ENCODE measurements at regions not wholly inside any gene's neighbourhood (a gene's known extent, or its start where the extent isn't known, plus 50 kb on each side); places are given as distances from the start of the nearest gene placed in this dataset.
"Not testable (repeated sequence)": the region's sequence is repeated elsewhere in the genome, so short reads cannot be mapped to it uniquely, and the experiment has no call there.

DNA sequence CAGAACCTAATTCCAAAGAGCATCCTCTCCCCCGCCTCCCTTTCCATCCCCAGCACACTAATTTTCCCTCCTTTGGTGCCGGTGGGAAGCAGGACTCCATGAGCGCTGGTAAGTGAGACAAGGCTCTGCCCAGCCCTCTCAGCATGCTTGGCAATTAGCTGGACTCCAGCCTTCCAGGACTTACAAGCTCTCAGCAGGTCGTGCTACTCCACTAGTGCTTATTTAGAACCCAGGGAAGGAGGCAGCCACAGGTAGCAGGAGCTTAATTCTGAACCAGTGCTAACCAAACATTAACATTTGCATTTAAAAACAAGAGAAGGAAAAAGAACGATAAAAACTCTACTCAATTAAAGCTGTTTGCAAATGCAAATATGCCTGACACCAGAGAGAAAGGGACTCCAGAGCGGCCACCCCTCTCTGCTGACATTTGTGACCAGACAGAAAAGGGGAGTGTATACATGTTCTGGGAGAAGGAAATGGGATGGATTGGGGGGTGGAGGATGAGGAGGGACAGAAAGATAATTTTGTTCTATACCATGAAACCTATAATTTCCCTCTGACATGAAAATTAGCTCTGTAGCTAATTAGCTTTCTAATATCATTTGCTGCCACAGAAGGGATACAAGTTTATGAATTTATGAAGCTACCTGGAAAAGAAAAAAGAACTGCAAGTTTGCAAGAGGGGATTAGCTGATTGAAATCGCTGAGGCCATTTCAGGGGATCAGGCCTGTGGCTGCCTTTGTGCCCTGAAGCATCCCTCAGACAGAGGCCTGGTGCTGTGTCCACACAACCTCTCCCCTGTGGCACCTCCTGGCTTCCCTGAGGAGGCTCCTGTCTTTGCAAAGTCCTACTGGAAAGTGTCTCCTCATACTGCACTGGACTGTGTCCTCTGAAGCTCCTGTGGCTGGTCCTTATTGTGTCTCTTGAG is 266.3 kb downstream of the SEC61B start:
- DNase-seq (ENCODE audit: low spot score) = no peak

DNA sequence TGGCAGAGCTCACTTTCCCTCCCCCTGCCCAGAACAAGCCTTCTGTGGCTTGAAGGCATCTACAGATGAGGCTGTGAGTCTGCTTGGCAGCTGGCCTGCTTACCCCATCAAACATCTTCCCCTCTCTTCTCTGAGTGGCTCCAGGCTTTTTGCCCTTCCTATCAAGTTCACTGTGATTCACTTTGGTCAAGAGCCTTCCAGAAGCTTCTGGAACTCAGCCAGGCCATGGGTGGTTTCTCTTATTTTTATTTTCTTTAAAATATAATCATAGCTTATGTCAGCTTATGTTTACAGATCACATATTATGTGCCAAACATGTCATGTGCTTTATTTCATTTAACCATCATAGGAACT is 267.0 kb downstream of the SEC61B start:
- no peak for DNase-seq (ENCODE audit: low spot score)

DNA sequence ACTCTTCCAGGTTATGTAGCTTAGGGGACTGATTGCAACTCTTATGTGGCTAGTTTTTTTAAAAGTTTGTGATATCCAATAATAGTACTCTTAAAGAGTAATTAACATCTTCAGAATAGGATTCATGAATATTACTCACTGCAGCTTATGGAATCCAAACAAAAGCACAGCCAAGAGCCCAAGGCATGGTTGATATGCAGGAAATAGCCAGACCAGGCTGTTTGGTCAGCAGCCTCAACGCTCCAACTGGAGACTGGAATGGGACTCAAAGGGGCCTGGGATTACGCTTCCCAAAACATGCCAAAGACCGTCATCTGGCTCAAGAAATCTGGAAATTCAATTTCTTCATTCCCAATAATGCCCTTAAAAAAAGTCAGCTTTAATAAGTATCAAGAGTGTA is 268.6 kb downstream of the SEC61B start:
- no peak for DNase-seq (ENCODE audit: low spot score)

DNA sequence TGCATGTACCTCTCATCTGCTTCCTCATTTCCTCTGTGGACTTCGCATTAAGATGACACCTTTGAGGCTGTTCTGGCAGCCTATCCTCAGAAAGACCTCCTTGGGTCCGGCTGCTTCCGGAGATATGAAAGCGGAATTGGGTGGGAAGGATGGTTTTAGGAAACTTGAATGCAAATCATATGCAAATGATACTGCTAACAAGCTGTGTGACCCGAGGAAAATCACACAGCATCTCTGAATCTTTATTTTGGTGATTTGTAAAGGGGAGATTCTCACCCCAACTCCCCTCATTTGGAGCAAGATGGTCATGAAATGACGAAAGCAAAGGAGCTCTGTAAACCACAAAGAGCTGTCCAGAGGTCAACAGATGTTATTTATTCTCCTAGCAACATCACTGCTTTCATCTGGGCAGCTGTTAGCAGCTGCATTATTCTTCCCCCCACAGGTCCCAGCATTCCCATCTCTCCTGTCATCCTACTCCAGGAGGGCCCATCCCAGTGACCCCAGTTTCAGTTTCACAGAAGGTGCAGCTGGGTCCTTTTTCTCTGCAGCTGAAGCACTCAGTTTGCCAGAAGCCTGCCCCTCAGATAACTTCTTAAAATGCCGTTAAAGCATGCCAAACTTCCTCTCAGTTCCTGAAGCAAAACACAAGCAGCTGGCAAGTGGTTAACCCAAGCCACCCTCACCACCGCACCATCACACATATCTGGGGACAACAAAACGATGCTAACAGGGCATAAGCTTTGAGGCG is 269.5 kb downstream of the SEC61B start:
- DNase-seq (ENCODE audit: low spot score) = no peak

DNA sequence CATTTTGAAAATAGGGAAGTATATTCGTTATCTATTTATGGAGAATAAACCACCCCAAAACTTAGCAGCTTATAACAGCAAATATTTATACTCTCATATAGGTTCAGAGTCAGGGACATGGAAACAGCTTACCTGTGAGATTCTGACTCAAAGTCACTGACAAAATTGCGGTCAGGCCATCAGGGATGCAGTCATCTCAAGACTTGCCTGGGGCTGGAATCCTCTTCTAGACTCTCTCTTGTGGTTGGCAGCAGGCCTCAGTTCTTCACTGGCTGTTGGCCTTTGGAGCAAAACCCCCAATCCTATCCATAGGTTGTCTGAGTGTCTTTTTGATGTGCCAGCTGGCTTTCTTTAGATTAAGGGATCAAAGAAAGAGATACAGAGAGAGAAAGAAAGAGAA is 275.6 kb downstream of the SEC61B start:
- DNase-seq (ENCODE audit: low spot score) = no peak

DNA sequence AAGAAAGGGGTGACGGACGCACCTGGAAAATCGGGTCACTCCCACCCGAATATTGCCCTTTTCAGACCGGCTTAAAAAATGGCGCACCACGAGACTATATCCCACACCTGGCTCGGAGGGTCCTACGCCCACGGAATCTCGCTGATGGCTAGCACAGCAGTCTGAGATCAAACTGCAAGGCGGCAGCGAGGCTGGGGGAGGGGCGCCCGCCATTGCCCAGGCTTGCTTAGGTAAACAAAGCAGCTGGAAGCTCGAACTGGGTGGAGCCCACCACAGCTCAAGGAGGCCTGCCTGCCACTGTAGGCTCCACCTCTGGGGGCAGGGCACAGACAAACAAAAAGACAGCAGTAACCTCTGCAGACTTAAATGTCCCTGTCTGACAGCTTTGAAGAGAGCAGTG is 276.9 kb downstream of the SEC61B start:
- not testable (repeated sequence) for DNase-seq (ENCODE audit: low spot score)

DNA sequence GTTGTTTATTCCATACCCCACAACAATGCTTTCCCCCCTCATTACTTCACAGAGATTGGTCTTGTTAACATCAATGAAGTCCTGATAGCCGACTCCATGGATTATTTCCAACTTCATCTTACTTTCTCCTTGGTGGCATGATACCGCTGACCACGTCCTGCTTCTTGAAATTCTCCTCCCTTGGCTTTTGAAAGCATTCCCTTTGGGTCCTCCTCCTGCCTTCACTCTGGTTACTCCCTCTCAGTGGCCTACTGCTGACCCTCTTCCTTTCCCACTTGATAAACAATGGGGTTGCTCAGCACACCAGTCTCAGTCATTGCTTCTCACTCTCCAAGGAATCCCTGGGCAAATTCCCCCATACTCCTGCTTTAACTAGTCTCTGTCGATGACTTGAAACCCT is 283.9 kb downstream of the SEC61B start:
- no peak for DNase-seq (ENCODE audit: low spot score)

DNA sequence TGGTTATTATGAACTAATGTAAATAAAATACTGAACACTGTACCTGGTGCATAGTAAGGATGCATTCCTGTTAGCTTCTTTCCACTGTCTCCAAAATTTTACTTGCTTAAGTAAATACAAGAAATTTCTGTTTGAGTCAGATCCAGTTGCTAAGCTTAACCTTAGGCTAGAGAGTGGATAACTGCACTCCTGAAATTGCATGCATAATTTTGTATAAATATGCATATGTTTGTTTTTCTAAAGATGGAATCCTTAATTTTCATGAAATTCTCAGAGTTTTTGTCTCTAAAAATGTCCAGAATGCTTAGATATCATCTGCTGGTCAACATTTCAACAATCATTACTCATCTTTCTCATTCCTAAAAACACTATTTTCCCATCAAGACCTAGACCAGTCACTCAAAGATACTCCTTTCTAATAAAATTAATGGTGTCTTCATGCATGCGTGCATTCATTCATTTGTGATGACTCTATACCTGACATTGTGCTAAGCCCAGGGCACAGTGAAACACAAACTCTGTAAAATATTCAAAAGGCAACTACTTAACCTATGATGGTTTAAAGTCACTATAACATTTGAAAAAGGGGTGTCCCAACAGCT is 284.8 kb downstream of the SEC61B start:
- no peak for DNase-seq (ENCODE audit: low spot score)

DNA sequence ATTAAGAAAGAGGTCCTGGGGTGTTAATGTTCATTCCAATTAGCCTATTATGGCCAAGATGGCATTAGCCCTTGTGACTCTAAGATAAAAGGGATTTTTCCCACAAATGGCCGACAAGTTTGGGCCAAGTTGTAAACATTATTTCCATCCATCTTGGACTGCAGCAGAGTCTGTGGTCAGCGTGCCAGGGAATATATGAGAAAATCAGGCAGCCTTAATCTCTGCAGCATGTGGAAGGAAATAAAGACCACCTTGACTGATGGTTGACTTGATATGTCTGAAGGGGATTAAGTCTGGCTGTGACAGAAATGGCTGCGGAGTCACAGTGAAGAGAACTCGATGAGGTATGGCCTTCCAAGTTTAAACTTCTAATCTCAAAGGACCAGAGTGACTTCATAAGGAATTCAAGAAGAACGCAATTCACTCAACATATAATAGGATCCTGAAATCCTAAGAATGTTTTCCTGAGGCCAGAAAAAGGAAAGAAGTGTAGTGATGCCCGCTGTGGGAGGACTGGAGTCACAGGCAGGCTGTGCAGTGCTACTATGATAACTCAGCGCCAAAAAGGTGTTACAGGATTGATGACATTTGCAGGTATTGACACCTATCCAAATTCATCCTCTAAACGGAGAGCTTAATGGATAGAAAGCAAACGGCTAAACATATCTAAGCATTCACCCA is 287.1 kb downstream of the SEC61B start:
- DNase-seq (ENCODE audit: low spot score) = no peak

DNA sequence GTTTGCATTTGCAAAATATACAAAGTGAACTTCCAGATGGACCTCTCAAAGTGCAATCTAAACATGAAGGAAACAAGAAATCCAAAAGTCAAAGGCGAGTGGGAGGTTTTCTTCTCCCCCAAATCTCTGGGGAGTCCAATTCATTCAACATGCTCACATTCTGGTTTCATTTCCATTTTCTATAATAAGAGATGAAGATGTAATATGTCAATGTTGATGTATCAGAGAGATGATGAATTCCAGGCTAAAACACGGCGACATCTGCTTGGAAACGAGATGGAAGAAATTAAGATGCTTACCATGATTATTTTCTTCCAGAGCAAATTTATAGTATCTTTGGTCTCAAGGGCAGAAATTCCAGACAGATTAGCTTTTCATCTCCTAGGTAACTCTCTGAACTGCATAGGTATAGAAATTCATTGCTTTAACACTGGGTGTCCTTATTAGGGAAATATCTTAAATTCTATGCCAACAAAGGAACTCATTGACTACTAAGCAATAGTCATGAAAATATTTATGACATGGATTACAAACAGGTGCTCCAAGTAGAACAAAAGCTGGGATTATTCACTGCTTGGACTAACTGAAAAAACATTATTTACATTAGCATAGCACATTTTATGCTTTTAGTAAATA is 287.9 kb downstream of the SEC61B start:
- no peak for DNase-seq (ENCODE audit: low spot score)

DNA sequence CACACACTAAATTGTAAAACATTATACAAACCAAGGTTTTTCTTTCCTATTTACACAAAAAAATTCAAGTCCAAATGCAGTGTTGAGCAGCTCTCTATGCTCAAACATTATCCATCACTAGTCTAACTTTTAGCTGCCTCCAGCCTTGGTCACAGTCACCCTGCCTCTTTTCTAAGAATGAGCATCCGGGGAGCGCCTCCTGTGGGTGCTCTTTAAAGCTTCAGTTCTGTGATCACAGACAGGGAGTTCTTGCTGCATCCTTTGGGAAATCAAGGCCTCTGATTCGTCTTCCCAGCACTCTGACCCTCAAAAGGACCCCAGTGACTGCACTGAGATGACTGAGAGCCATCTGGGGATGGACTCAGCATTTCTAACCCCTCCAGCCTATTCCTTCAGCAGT is 289.6 kb downstream of the SEC61B start:
- DNase-seq (ENCODE audit: low spot score) = no peak

DNA sequence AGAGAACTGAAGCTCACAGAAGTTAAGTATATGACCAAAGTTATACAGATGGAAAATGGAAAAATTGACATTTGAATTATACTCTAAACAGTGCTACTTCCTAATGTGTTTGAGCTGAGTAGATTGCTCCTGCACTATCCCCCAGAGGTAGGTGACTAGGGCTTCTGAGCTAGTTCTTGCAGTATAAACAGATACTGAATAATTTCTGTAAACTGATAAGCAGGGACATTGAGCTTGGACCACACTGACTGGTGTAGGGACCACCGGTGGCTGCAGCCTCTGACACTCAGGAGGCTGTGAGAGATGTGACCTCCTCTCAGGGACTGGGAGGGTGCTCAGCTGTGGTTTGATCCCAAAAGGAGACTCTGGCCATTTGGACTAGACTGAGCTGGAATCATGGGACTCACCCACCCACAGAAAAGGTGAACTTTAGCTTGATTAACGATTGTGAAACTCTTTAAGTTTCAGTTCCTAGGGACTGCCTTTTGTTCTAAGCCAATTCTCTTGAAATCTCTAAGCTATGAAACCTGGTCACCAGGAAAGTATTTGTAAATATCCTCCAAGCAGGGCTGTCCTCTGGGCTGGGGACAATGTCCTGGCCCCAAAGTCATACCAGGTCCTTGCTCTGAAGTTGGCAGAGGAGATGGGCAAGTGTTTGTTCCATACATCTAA is 291.5 kb downstream of the SEC61B start:
- no peak for DNase-seq (ENCODE audit: low spot score)

DNA sequence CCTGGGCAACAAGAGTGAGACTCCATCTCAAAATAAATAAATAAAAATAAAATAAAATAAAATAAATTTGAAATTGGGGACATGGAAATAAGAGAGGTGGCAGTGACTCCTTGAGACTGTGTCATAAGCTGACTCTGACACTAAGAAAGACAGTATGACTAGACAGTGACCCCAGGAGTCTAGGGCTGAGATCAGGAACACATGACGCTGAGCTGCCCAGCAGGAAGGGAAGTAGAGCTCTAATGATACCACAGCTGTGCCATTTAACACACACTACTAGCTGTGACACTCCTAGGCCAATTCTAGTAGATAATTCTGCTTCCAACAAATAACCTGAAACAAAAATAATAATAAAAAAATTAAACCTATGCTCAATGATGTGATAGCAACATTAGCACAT is 293.0 kb downstream of the SEC61B start:
- DNase-seq (ENCODE audit: low spot score) = no peak

DNA sequence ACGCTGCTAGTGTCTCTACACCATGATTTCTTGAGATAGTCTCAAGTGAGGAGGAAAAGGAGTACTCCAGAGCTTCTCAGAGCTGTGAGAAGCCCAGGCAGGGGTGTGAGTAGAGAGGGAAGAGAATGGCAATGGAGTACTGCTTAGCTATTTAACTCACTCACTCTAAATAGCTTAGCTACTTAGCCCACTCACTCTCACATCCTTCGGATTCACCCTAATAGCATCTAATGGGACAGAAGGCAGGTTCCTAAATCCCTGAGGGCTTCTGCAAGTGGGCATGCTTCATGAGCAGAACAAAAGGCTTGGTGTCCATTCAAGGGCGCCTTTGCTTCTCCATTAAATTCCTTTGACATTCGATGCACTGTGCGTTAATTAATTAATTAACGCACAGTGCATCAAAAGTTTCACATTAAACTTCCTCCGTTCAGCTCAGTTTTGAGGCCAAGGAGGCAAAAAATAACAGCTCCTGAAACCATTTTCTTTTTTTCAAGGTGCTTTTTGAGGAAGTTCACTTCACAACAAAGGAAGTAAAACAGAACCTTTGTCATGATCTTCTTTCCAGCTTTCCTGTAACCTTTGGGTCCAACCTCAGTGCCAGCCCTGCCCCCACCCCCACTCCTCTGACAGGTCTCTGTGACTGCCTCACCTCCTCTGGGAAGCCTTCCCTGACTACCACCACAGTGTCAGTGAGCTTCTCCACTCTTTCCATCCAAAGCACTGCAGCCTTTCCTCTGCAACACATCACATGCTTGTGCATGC is 294.0 kb downstream of the SEC61B start:
- DNase-seq (ENCODE audit: low spot score) = no peak

DNA sequence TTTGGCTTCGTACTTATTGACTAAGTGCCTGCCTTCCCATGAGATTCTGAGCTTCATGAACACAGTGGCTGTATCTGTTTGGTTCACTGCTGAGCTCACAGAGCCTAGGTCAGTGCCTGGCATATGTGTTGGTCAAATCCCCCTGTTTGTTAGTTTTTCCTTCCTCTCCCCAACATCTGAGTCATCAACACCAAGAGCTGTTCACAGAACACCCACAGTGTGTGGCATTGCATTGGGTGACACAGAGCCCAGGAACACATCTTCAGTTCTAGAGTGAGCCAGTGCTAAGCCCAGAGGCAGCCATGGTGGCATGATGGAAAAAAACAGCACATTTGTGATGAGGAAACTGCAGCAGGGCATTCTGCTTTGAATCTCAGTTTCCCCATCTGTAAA is 294.6 kb downstream of the SEC61B start:
- DNase-seq (ENCODE audit: low spot score) = no peak

DNA sequence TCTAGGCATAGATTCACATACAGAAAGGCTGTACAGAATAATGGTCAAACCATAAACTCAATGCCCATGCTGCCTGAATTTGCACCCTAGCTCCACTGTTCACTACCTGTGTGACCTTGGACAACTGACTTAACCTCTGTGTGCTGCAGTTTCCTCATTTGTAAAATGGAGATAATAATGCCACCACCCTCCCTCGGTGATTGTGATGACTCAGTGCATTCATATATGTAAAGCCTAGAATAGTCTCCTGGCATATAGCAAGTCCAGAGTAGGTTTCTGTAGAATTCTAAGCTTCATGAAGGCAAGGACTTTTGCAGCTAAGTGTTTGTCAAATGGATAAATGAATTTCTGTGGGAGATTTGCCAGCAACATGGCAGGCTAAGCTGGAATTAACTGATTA is 297.8 kb upstream of the NR4A3 start:
- no peak for DNase-seq (ENCODE audit: low spot score)

DNA sequence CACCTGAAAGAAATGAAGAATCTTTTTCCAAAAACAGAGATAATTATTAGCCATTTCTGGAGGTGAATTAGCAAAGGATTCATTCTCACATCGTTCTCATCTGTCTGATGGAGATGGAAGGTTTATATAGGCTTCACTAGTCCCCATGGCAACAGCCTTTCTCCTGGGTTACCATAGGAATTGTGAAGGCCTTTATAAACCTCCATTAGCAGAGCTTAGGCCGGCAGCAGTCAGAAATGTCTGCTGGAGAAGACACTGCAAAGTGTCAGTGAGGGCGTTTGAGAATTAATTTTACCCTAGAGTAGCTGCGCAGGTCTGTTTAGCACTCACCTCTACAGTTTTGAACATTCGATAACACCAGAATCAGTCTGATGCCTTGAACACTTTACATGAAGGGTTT is 290.4 kb upstream of the NR4A3 start:
- no peak for DNase-seq (ENCODE audit: low spot score)

DNA sequence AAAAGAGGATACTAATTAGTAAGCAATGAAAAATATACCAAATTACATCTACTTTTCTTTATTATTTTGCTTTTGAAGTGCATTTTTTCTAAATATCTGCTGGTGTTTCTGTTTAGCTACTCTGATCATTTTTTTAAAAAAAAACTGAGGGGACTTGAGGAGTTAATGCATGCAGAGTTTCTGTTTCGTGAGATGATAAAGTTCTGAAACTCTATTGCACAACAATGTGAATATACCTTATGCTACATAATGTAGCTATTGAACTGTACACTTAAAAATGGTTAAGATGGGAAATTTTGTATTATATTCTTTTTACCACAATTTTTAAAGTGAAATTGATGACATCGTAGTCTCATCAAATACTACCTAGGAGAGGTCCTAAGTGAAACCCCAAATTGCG is 288.3 kb upstream of the NR4A3 start:
- no peak for DNase-seq (ENCODE audit: low spot score)

DNA sequence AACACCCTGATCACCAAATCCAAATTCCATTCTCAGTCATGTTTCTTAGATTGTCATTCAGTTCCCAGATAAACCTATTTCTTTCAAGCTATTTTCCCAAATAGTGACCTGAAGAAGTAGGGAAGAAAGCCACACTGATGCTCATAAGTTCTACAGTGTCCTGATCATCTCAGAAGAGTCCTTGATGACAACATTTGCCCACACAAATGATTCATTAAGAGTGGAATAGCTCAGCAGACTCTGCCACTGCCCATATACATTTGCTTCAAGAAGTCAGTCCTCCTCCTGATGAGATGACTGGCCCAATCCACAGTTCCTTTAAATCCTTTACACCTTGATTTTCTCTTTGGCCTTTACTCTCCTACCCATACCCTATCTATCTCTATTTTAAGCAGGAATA is 283.7 kb upstream of the NR4A3 start:
- no peak for DNase-seq (ENCODE audit: low spot score)

DNA sequence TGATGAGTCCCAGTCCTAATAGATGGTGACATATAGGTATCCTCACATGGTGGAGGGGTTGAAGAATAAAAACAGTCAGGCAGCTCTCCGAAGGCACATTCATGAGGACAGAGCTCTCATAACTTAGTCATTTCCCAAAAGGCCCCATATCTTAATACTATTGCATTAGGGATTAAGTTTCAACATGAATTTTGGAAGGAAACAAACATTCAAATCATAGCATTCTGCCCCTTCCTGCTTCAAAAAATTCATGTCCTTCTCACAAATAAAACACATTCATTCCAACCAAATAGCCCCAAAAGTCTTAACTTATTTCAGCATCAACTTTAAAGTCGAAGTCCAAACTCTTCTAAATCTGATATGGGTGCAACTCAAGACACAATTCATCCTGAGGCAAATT is 277.2 kb upstream of the NR4A3 start:
- DNase-seq (ENCODE audit: low spot score) = no peak

DNA sequence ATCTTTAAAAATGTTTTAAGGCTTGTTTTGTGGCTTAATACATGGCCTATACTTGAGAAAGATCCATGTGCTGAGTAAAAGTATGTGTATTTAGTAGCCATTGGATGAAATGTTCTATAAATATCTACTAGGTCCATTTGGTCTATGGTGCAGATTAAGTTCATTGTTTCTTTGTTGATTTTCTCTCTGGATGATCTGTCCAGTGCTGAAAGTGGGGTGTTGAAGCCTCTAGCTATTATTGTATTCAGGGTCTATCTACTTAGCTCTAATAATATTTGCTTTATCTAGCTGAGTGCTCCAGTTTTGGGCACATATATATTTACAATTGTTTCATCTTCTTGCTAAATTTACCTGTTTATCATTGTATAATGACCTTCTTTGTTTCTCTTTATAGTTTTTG is 272.2 kb upstream of the NR4A3 start:
- no peak for DNase-seq (ENCODE audit: low spot score)
